ENCODE measurements at regions not wholly inside any gene's neighbourhood (a gene's known extent, or its start where the extent isn't known, plus 50 kb on each side); places are given as distances from the start of the nearest gene placed in this dataset.
"Not testable (repeated sequence)": the region's sequence is repeated elsewhere in the genome, so short reads cannot be mapped to it uniquely, and the experiment has no call there.

DNA sequence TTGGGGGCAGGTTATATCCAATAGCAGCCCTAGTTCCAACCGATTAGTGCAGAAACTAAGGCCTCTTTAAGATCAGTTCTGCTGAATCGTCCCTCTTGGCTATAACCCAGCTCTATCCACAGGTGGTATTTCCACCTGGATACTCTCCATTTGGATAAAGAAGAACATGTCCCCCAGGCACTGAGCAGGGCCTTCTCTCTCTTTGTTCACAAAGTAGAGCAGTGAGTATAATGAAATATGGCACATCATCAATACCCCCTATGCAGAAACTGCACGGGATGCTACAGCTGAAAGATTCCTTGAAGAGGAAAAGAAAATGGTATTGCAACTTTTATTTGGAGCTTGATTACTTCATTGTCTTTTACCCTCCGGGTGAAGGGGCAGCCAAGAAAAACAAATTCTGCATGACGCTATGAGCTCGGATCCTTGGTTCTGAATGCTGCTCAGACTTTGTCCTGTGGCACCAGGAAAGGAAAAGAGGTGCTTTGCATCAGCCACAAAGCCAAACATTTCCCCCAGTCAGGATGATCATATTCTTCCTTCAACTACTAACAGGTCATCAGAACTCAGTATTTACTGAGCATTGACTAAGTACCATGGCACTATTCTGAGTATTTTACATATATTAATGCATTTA lies 399.7 kb downstream of the NPIPA8 start:
- no peak for DNase-seq

GRCh38 chr16:17930280-17930679 lies 406.3 kb downstream of the NPIPA8 start:
- no peak for DNase-seq

DNA sequence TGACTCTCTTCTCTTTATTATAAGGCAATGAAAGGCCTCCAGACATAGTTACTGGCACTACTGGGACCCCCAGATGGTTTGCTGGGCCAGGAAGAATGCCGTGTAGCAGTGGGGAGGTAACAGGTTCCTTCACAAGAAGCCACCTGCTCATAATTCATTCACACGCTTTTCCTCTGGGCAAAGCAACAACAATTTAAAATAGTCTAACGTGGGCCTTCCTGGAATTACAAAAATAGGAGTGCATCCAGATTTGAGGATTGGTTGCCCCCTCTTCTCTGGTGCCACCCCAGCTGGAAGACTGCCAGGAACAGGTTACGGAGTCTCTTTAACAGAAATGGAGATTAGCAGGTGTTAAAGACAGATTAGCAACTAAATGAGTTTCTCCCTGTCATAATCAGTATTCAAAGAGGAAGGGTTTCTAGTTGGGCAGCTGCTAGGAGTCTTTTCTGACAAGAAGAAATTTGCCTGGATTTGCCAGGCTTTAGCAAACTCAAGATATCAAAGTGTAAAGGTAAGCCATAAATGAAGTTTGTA lies 409.6 kb downstream of the NPIPA8 start:
- no peak for DNase-seq

DNA sequence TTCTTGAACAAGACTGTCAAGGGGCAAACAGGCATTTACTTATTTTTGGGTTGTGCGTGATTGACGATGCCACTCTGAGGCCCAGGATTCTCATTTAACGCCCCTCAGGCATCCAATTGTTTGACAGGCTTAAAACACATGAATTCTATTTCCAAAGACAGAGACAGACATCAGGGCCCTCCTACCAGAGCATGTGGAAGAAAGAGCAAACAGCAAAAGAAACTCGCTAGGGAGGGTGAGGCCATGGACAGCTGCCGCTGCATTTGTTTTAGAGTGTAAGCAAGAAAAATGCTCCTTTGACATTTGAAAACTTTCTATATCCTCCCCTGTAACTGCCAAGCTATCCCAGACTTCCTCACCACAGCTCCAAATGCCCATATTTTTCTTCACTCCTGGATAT lies 410.1 kb downstream of the NPIPA8 start:
- DNase-seq: no peak

DNA sequence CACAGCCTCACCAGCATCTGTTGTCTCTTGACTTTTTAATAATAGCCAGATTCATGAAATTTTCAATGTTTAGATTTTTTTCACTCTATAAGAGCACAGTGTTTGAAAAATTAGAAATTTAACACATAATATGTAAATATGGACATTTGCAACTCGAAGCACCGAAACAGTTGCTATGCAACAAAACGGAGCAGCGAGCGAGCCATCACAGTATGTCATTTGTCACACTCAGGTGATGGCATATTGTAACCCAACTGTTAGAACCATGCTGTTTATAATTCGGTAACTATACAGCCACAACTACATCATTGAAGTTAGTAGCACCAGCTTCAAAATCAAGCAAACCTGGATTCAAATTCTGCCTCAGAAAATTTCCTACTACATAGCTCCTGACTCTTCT lies 410.8 kb downstream of the NPIPA8 start:
- DNase-seq: no peak

GRCh38 chr16:17921357-17921978 lies 415.1 kb downstream of the NPIPA8 start:
- peak; percentile 53 for DNase-seq

DNA sequence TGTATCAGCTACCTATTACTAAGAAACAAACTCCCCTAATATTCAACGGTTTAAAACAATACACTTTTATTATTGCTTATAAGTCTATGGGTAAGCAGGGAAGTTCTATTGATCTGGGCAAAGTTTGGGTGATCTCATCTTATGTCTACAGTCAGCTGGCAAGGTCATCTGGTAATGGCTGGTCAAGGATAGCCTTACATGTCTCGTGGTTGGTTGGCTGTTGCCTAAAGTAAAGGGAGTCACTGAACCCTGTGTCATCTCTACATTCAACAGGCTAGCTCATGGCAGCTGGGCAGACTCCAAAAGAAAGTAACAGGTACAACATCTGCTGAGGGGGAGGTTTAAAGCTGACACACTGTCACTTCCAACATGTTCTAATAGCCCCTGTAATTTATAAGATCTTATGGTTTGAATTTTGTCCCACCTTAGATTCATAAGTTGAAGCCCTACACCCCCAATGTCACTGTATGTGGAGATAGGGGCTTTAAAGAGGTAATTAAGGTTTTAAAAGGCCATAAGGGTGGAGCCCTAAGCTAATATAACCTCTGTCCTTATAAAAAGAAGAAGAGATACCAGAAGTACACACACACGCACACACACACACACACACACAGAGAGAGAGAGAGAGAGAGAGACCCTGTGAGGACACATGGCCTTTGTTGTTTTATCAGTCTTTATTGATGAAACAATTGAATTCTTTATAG lies 419.1 kb downstream of the NPIPA8 start:
- no peak for DNase-seq

GRCh38 chr16:17915791-17916190 lies 420.7 kb downstream of the NPIPA8 start:
- DNase-seq: no peak

GRCh38 chr16:17914168-17914567 lies 422.4 kb downstream of the NPIPA8 start:
- no peak for DNase-seq

DNA sequence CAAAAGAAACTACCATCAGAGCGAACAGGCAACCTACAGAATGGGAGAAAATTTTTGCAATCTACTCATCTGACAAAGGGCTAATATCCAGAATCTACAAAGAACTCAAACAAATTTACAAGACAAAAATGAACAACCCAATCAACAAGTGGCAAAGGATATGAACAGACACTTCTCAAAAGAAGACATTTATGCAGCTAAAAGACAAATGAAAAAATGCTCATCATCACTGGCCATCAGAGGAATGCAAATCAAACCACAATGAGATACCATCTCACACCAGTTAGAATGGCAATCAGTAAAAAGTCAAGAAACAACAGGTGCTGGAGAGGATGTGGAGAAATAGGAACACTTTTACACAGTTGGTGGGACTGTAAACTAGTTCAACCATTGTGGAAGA lies 425.0 kb downstream of the NPIPA8 start:
- not testable (repeated sequence) for DNase-seq

DNA sequence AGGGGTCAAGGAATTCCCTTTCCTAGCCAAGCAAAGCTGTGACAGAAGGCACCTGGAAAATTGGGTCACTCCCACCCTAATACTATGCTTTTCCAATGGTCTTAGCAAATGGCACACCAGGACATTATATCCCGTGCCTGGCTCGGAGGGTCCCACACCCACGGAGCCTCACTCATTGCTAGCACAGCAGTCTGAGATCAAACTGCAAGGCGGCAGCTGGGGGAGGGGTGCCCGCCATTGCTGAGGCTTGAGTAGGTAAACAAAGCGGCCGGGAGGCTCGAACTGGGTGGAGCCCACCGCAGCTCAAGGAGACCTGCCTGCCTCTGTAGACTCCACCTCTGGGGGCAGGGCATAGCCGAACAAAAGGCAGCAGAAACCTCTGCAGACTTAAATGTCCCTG lies 429.9 kb downstream of the NPIPA8 start:
- DNase-seq: not testable (repeated sequence)

DNA sequence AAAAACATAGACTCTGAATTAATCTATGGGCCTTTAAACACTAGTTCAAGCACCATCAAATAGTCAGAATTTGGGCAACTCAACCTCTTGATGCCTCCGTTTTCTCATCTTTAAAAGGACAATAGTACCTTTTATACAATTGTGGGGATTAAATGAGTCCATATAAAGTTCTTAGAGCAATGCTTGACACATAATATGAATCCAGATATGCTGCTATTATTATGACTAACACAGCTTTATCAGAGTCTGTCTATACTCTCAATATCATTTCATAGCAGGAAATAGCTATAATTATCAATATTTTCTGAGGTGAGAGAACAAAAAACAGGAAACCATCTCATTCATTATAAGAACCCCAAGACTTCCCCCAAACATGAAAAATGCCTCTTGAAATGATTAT lies 430.5 kb upstream of the XYLT1 start:
- DNase-seq: no peak

- DNase-seq: no peak
Measured at GRCh38 chr16:17899141-17899540, 428.4 kb upstream of the XYLT1 start.

- DNase-seq: no peak
Measured at GRCh38 chr16:17887963-17888362, 417.2 kb upstream of the XYLT1 start.

DNA sequence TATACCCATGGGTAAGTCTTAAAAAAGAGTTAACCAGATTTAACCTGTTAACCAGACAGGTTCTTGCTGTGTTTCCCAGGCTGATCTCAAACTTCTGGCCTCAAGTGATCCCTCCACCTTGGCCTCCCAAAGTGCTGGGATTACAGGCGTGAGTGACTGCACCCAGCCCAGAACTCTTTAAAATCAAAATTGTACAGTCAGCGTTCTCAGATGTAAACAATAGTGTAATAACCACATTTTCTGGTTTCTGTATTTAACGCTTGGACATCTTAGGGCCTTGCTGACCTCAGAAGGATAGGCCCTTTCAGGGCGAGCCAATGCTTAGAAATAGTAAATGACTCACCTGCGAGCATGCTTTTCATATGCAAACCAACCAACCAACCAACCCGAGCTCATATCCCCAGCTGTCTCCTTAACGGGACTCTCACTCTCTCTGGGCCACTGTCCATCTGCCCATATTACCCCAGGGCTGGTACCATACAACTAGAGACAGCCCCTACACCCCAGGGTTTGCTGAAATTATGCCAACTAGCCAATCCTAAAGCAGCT lies 415.0 kb upstream of the XYLT1 start:
- DNase-seq: no peak

- no peak for DNase-seq
Measured at GRCh38 chr16:17877821-17878360, 407.1 kb upstream of the XYLT1 start.

DNA sequence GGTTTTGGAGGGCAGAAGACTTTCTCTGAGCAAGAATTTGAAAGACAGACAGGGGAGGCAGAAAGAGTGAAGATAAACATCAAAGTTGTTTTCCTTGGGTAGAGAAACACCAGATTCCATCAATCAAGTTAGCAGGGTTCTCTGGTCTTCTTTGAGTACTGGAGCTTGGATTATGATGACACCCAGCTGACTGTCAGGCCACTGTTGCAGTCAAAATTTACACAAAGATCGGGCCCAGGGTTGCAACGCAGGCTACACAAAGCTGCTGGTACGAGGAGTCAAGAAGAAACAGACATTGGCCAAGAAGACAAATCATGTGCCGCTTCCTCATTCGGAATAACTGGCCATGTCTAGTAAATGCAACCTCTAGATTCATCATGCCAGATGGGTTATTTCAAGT lies 396.2 kb upstream of the XYLT1 start:
- DNase-seq: no peak

GRCh38 chr16:17861981-17862479 lies 391.3 kb upstream of the XYLT1 start:
- DNase-seq: no peak

DNA sequence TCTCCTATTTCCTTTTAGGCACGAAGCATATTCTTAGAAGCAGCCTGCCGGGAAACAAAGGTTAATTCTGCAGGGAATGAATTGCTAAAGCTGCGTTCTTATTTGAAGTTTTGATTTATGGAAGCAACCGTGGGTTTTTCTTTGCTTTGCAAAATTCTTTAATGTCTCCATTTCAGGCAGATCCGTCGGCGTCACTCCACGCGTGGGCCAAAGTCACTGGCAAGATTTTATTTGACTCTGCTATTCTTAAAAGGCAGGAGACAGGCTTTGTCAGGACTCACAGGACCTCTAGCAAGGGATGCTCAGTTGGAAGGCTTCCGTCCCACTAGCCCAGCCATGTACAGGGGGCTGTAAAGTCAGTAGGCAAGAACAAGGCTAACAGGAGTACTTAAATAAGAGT lies 387.3 kb upstream of the XYLT1 start:
- DNase-seq: no peak

GRCh38 chr16:17853958-17854357 lies 383.2 kb upstream of the XYLT1 start:
- DNase-seq: no peak

DNA sequence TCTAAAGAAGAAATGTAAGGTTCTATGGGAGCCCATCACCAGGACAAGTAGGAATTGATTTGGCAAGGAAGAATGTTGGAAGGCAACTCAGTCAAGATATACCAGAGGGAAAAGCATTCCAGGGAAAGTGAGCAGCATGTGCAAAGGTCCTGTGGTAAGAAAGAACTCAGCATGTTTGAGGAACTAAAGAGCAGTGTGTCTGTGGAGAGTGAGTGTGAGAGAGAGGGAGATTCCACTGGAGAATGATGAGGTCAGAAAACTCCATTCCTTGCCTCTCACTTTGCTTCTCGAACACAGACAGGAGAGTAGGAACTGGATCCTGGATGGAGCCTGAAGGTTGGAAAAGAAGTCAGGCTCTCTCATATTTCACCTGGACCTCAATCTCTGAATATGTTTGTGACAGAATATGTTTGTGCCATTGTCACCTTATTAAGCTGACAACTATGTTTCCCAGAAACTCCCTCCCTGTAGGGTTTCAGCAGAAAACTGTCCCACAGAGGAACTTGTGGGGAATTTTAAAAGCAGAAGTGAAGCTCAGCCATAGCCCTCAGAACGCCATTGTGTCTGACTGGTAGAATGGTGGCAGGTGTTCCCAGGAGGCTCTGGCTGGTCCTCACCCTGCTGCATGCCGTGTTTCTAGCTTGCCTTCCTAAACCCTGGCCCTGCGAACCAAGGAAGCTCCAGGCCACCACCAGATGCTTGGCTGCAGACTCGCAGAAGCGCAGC lies 382.4 kb upstream of the XYLT1 start:
- DNase-seq: no peak

GRCh38 chr16:17850581-17851250 lies 380.0 kb upstream of the XYLT1 start:
- no peak for DNase-seq
